ENCODE measurements at regions not wholly inside any gene's neighbourhood (a gene's known extent, or its start where the extent isn't known, plus 50 kb on each side); places are given as distances from the start of the nearest gene placed in this dataset.

- TF ChIP-seq EZH2phosphoT487 (IDR thresholded peaks at IDR 0.05; ENCODE audit: insufficient read depth, low read depth) (no peak), EZH2 (IDR thresholded peaks at IDR 0.05; ENCODE audit: insufficient read depth, poor library complexity, severe bottlenecking) (no peak)
Observed at GRCh38 chr4:84341559-84341958, 157.5 kb downstream of the NKX6-1 start.
